Progenitor cell of endocrine pancreas (in vitro differentiated cells): ENCODE measurements at regions not wholly inside any gene's neighbourhood (a gene's known extent, or its start where the extent isn't known, plus 50 kb on each side); places are given as distances from the start of the nearest gene placed in this dataset.

Experiments used
- DNase-seq: peaks from one replicate; pipeline ENCODE4 v3.0.0; 2021; ENCODE audit warnings: low spot score; ENCODE audit not compliant: unreplicated experiment
- H3K27ac Mint-ChIP-seq: 2 replicates; pipeline ENCODE4 v1.8.0; 2021; ENCODE audit warnings: mild to moderate bottlenecking, moderate library complexity, mixed read lengths
- H3K27me3 Mint-ChIP-seq: 2 replicates; pipeline ENCODE4 v1.8.0; 2021; ENCODE audit warnings: mixed read lengths
- H3K36me3 Mint-ChIP-seq: 2 replicates; pipeline ENCODE4 v1.8.0; 2022; ENCODE audit warnings: mixed read lengths; ENCODE audit not compliant: insufficient read depth
- H3K4me1 Mint-ChIP-seq: 2 replicates; pipeline ENCODE4 v1.8.0; 2021; ENCODE audit warnings: low read depth, mixed read lengths
- H3K4me3 Mint-ChIP-seq: 2 replicates; pipeline ENCODE4 v1.8.0; 2021; ENCODE audit warnings: low read depth, mild to moderate bottlenecking, moderate library complexity, mixed read lengths
- H3K9me3 Mint-ChIP-seq: 2 replicates; pipeline ENCODE4 v1.8.0; 2021; ENCODE audit warnings: low read depth, mixed read lengths
- CTCF ChIP-seq: fragments of 200-600 bp; sonication (generic); IDR thresholded peaks from one replicate; pipeline ENCODE4 v1.5.0; 2021; ENCODE audit warnings: antibody characterized with exemption, mild to moderate bottlenecking; ENCODE audit not compliant: unreplicated experiment

- DNase-seq = no peak
- Mint-ChIP-seq H3K27me3 (no peaks in the 10 kb centered on the region), H3K27ac (no peak overlapping the region), H3K9me3 (peaks cover 2% of the 10 kb centered on the region), H3K36me3 (no peaks in the 10 kb centered on the region), H3K4me1 (no peaks in the 10 kb centered on the region), H3K4me3 (no peak overlapping the region)
- TF ChIP-seq CTCF = no peak
Measured at GRCh38 chr16:64539811-64540371, 582.0 kb downstream of the CDH11 start.

- peaks cover 7% of the 10 kb centered on the region for H3K4me1 Mint-ChIP-seq
- no peak overlapping the region for H3K27ac Mint-ChIP-seq
- H3K9me3 Mint-ChIP-seq = peaks cover 6% of the 10 kb centered on the region
- H3K4me3 Mint-ChIP-seq = no peak overlapping the region
- no peaks in the 10 kb centered on the region for H3K27me3 Mint-ChIP-seq
- no peaks in the 10 kb centered on the region for H3K36me3 Mint-ChIP-seq
- DNase-seq = no peak
- no peak for TF ChIP-seq CTCF
Measured at GRCh38 chr16:64534180-64534780, 587.6 kb downstream of the CDH11 start.

- TF ChIP-seq CTCF = no peak
- Mint-ChIP-seq H3K27me3 (no peaks in the 10 kb centered on the region), H3K27ac (no peak overlapping the region), H3K36me3 (no peaks in the 10 kb centered on the region), H3K9me3 (peaks cover 6% of the 10 kb centered on the region), H3K4me1 (peaks cover 7% of the 10 kb centered on the region), H3K4me3 (no peak overlapping the region)
- DNase-seq = no peak
Measured at GRCh38 chr16:64532691-64533090, 589.2 kb downstream of the CDH11 start.

- no peak for TF ChIP-seq CTCF
- no peak for DNase-seq
- Mint-ChIP-seq H3K4me1 (peaks cover 7% of the 10 kb centered on the region), H3K36me3 (no peaks in the 10 kb centered on the region), H3K27me3 (no peaks in the 10 kb centered on the region), H3K4me3 (no peak overlapping the region), H3K27ac (no peak overlapping the region), H3K9me3 (peaks cover 6% of the 10 kb centered on the region)
Measured at GRCh38 chr16:64532117-64532516, 589.7 kb downstream of the CDH11 start.

GRCh38 chr16:64531401-64531800 lies 590.5 kb downstream of the CDH11 start:
- peaks cover 7% of the 10 kb centered on the region for H3K4me1 Mint-ChIP-seq
- TF ChIP-seq CTCF = no peak
- DNase-seq = no peak
- no peak overlapping the region for H3K4me3 Mint-ChIP-seq
- no peak overlapping the region for H3K27ac Mint-ChIP-seq
- H3K36me3 Mint-ChIP-seq = no peaks in the 10 kb centered on the region
- H3K9me3 Mint-ChIP-seq = peaks cover 6% of the 10 kb centered on the region
- no peaks in the 10 kb centered on the region for H3K27me3 Mint-ChIP-seq
